GM21786 (cell line): ENCODE measurements at regions not wholly inside any gene's neighbourhood (a gene's known extent, or its start where the extent isn't known, plus 50 kb on each side); places are given as distances from the start of the nearest gene placed in this dataset.

Experiments
- ATAC-seq: cut with Tn5 transposase; IDR thresholded peaks from one replicate; pipeline ENCODE4 v1.9.1; 2021; ENCODE audit not compliant: unreplicated experiment

DNA sequence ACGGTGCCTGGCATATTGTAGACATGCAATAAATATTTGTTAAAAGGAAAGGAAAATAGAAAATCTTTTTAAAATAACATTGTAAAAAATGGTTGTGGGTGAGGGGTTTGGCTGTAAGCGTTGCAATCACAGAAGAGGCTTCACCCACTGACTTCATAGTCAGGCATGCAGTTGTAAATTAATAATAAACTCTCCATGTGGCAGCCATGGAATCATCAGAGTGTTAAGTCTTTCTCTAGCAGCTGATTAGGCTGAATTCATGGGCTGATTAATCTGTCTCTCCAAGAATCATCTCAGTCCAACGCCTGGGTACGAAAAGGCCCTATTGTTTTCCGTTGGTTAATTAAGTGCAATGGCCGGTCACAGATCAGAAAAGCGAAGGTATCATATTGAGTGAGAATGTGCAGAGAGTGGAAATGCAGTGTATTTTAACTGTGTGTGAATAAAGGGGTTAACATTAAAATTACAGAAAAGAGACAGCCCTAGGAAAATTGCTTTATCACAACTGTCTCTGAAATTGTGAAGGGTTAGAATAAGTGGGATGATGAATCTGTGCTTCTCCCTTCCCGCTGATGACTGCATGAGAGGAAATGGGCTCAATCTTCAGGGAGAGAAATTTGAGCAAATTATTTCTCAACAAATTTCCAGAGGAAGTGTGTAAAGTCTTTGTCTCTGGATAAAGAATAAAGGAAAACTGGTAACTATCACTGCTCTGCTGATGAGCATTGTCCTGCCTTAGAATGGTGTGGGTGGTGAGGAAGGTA lies 269.0 kb downstream of the FAM76B start:
- no peak for ATAC-seq

- ATAC-seq: no peak
Observed at GRCh38 chr11:95519912-95520311, 269.7 kb downstream of the FAM76B start.

DNA sequence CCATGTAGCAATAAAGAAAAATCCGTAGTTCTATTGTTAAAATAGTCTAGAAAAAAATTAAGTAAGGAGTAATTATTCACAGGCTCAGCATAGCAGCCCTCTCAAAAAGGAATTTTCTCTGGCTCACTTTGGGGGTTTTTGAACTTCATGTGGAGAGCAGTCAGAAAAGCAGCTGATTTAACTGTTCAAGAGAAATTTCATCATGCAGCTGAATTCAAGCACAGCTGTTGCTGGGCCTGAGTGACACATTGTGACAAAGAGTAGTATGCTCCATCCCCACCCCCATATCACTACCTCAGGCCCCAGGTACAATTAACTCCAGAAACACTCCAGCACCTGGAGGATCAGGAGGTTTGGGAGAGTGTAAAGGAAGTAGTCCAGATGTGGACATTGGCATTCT lies 272.1 kb downstream of the FAM76B start:
- no peak for ATAC-seq

GRCh38 chr11:95516786-95517185 lies 272.8 kb downstream of the FAM76B start:
- no peak for ATAC-seq

- ATAC-seq: no peak
Observed at GRCh38 chr11:95516175-95516574, 273.4 kb downstream of the FAM76B start.

DNA sequence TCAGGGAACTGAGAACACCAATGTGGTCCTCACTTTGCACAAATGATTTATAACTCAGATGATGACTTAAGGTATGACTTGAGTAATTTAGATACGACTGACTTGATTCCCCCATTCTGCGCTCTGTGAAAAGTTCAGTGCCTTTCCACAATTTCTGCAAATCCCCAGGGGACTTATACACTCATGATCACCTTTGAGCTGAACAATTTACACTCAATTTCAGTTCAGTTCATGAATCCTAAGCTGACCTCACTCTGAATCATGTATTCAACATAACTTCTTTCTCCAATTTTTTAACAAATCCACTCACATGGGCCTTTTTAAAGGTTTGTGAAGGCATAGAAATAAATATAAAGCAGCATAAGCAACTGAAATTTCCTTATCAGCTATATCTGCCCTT lies 274.2 kb downstream of the FAM76B start:
- ATAC-seq: no peak

DNA sequence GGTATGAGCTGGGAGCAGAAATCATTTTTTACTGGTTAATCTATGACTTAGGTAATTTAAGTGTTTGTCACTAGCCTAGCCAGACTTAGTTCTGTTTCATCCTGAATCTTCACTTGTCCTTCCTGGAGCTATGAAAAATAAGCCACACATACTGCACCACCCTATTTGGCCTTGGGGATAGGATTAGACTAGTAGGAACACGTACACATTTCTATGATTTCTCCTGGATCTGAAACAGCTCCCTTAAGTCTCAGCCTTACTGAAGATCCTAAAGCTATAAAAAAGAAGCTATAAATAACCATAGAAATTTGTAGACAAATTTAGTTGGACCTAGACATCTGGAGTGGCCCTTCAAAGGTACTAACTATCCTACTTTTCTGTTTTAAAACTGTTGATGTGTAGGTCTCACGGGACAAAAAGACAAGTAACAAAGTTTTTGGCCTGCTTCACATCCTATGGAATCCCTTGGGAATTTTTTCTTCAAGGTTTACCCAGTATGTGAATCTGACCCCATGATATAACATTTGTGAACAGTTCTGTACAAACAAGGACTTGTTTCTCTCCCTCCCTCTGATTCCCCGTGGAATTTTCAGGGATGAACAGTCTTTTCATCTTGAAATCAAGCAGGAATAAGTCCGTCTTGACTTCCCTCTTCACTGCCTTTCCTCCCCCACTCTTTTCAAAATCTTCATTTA lies 275.0 kb downstream of the FAM76B start:
- ATAC-seq: no peak

GRCh38 chr11:95512682-95513081 lies 276.9 kb downstream of the FAM76B start:
- ATAC-seq: no peak

GRCh38 chr11:95512177-95512576 lies 277.4 kb downstream of the FAM76B start:
- ATAC-seq: no peak

DNA sequence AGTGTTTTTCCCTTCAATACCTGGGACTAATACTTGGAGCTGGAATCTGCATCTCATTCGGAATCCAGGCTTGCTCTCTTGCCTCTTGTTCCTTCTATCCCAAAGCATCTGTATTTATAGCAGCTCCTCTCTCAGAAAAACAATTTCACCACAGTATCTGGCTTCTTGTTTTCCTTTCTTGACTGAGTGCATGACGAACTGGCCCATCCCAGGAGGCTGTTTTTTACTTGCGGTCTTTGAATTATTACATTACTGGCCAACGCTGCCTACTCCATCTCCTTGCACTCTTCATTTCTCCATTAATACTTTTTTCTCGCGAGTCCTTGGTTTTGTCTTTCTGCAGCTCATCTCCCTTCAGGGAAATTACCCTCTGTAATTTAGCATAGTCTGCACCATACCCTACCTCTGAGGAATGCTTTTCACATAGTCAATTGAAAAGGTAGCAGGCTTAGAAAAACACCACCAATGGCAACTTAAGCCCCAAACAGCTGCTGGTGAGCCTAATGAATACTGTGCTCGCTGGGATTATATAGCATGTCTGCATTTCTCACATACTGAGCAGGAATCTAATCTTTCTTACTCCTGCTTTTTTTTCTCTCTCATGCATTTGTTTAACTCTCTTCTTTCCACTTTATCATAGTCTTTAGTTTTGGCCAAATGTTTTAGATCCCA lies 277.4 kb upstream of the SESN3 start:
- no peak for ATAC-seq

DNA sequence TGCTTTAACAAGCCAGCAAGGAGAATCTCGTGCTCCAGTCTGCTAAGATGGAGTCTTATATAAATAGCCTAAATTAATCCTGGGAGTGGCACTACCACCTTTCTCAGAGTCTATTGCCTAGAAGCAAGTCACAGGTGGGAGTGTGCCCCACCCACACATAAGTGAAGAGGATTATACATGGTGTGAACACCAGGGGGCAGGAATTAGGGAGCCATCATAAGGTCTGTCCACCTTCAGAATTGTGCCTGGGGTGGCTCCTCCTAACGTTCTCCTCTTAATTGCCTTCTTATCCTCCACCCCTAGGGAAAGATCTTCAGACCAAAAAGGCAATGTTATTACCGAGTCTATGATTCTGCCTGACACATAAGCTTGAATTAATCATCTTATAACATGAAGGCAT lies 276.8 kb upstream of the SESN3 start:
- ATAC-seq: no peak

DNA sequence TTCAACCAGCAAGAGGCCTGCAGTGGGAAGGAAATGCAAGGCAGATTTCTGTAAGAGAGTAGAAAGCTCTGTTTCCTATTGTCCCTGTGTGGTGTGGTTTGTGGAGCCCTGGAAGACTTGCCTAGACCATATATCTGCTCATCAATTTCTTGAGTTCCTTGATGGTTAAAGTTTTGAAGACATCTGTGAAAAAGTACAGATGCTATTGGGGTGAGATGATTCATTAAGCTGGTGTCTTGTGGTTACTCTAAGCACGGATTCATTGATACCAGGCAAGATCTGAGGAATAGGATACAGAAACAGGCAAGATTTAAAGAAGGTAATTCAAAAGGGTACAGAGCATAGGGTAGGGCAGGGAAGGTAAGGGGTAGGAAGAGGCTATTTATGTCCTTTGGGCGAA lies 275.8 kb upstream of the SESN3 start:
- no peak for ATAC-seq

DNA sequence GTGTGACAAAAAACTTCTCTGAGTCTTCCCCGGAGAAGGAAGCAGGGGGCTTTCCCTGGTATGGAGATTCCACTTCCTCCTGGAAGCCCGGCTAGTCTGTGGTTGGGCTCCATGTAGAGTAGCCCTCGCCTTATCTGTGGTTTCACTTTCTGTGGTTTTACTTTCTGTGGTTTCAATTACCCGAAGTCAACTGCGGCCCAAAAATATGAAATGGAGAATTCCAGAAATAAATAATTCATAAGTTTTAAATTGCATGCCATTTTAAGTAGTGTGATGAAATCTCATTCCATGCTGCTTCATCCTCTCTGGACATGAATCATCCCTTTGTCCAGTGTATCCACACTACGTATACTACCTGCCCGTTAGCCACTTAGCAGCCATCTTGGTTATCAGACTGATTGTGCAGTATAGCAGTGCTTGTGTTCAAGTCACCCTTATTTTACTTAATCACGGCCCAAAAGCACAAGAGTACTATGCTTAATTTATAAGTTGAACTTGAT lies 275.0 kb upstream of the SESN3 start:
- ATAC-seq: no peak

DNA sequence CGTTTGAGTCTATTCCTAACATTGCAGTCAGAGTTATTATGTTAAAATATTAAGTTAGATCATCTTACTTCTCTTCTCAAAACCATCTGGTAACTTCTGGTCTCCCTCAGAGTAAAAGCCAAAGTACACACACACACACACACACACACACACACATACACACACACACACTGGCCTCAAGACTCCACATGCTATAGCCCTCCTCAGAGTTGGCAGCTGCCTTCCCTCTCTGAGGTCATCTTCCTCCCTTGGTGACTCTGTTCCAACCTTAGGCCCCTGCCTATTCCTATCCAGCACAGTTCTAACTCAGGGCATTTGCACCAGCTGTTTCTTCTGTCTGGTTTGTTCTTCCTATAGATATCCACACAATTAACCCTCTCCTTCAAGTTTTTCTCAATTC lies 272.0 kb upstream of the SESN3 start:
- no peak for ATAC-seq

- ATAC-seq: no peak
Observed at GRCh38 chr11:95502522-95502921, 271.5 kb upstream of the SESN3 start.

DNA sequence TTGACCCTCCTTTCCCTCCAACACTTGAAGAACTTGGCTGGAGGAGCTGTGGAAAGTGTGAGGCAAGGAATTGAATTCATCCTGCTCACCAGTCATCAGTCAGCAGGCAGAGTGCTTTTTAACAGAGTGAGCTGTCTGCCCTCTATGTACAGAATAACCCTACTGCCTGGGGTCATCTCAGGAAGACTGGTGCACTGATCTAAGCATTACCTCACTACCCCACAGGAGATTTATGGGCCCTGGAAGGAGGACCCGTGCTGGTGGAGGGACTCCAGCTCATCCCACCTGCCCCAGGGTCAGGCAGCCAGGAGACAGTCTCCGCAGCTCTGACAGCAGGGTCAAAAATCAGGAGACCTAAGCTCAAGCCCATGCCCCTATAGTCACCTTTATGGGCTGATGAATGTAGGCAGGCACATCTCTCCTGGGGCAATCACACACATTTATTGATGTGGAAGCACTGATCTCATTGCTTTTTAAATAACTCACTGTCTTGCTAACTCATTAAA lies 270.8 kb upstream of the SESN3 start:
- no peak for ATAC-seq

DNA sequence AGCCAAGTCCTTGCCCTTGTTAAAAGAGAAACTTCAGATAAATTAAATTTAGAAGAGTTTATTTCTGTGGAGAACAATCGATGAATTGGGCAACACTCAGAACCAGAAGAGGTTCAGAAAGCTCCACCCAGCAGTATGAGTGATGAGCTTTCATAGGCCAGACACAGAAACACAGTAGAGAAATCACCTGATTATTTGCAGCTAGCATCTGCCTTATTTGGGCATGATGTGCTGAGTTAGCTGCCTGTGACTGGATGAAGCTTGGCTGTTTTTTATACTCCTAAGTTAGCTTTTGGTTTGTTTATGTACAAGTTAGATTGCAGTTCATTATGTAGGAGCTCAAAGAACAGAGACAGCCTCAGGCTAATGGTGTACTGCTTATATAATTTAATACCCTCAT lies 269.5 kb upstream of the SESN3 start:
- ATAC-seq: no peak

DNA sequence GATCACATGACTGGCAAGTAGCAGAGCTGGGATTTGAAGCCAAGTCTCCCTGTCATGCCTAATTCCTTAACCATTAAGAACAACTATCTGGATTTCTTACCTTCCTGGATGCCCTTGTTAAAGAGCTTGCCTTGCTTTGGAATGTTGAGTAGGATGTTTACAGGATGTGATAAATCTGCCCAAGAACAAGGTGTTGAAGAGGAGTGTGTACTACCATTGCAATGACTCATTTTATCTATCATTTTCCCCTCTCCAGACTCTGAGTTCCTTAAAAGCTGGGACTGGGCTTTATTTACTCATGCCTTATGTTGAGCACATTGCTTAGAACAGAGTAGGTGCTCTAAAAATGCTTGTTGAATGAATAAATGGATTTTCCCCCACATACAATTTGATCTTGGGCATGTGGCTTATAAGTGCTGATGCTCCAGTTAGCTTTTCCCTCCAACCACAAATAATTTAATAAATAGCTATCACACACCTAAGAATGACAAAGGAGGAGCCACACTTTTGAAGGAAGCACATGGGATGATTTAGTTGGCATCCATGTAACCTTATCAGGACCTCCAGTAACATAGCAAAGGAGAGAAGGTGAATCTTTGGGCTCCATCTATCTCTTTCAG lies 268.6 kb upstream of the SESN3 start:
- no peak for ATAC-seq

DNA sequence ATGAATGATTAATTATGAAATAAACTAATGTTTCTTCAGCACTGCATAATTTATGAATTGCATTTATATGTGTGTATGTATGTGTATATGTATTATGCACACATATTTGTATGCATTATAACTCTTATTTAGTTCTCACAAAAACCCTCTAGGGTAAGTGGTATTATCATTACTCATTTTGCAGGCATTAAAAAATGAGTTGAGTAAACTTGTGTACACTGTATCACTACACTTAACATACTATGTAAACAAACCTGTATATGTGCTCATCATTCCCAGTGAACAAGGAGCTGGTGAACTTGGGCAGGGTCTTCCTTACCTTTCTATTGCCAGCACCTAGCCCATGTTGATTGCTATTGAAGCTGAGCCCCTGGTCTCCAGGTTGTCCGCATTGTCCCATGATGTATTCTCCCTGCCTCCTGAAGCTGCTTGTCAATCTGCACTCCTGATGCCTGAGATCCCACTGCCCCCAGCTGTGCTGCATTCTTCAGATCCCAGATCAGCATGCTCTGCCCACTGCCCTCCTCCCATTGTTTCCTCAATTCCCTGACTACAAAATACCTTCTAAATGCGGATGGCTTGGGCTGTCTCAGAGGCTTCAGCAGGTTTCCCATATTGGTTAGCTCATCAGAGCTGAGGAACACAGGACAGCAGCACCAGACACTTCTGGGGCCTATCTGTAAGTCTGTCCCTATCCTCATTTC lies 267.9 kb upstream of the SESN3 start:
- ATAC-seq: no peak

DNA sequence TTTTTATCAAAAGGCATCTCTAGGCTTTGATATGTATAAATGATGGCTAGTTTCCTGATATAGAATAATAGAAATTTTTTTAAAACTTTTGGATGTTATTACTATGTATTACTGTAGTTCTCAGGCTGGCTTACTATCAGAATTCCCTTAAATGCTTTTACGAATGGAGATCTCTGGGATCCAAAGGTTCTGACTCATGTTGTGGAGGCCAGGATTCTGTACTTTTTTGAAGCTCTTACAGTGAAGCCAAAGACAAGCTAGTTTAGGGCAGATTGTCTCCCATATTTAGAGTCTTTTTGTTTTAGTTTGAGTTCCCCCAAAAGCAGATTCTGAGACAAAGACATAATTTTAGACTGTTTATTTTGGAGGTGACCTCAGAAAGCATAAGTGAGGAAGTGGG lies 265.9 kb upstream of the SESN3 start:
- ATAC-seq: no peak

DNA sequence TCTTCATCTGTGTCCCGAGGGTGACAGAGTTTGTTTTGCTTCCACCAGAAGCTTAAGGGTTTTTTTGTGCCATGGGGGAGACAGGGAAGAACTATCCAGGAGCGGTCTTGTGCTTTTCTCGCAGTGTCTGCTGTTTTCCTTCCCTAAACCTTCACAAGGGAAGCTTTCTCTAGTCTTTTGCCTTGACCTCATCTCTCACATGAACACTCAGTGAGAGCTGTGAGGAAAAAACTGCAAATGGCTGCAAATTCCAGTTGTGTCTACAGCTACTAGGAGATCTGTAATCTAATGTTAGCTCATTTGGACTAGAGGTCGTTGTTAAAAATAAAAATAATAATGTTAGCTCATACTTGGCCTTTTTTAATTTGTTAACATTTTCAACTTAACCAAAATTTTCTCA lies 264.7 kb upstream of the SESN3 start:
- ATAC-seq: no peak
